HG03108 (cell line): ENCODE measurements at regions not wholly inside any gene's neighbourhood (a gene's known extent, or its start where the extent isn't known, plus 50 kb on each side); places are given as distances from the start of the nearest gene placed in this dataset.
A peak's percentile ranks its signal among the peaks of the same experiment; 100 is the strongest.

Experiments
- ATAC-seq: cut with Tn5 transposase; IDR thresholded peaks from one replicate; pipeline ENCODE4 v1.9.1; 2021; ENCODE audit warnings: moderate library complexity; ENCODE audit not compliant: unreplicated experiment

- ATAC-seq = no peak
Measured at GRCh38 chr5:67434466-67434865, 237.9 kb upstream of the CD180 start.

GRCh38 chr5:67432606-67433005 lies 236.0 kb upstream of the CD180 start:
- ATAC-seq = no peak

- ATAC-seq = no peak
Measured at GRCh38 chr5:67431191-67431590, 234.6 kb upstream of the CD180 start.

DNA sequence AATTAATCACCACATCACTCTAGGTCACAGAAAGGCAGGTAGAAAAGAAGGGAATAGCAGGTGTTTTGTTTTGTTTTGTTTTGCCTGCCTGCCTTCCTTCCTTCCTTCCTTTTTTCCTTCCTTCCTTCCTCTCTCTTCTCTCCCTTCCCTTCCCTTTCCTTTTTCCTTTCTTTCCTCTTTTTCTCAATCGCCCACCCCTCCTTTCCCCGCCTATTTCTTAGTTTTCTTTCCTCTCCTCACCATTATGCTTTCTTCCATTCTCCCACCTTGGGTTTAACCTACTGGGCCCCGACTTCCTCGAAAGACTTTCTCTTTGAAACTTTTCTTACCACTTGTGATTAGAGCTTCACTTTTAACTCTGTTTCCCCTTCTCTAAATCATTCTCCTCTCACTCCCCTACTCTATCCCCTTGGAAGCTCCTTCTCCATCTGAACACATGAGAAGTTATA lies 231.3 kb upstream of the CD180 start:
- ATAC-seq = no peak

DNA sequence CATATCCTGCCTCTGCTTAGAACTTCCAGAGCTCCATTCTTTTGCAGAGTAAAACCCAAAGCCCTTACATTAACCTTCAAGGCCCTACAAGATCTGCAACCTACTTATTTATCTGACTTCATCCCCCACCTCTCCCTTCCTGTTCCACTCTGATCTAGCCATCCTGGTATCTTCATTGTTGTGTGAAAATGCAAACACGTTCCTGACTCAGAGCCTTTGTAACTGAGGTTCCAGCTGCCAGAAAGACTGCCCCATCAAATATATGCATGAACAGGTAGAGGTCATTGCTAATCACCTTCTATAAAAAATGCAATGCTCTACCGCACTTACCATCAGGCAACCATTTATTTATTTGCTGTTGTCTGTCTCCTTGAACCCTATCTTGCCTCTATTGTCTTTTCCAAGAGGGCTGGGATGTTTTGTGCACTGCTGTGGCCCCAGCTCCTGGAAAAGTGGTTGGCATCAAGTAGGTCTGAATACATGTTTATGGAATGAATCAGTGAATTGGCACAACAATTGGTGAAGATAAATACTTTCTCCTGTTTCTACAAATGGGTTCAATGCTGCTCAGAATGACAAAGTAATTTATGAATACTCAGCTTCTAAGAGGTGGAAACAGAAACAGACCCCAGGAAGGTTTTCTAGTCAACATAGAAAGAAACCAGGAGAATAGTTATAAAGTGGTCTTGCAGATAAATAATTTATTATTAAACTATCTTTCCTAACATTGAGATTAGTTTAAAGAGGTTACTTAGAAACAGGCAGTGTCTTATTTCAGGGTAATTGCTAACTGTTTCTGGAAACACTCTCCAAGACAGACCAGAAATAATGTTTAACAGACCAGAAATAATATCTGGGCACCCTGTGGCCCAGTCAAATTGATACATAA lies 230.6 kb upstream of the CD180 start:
- ATAC-seq = no peak

DNA sequence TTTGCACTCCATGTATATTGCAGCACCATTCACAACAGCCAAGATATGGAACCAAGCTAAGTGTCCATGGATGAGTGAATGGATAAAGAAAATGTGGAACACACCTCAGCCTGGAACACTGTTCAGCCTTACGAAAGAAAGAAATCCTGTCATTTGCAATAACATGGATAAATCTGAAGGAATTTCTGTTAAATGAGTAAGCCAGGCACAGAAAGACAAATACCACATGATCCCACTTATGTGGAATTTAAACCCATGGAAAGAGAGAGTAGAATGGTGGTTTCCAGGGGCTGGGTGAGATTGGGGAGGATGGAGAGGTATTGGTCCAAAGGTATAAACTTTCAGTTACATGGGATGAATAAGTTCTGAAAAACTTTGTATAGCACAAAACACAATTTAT lies 228.9 kb upstream of the CD180 start:
- no peak for ATAC-seq

- no peak for ATAC-seq
Measured at GRCh38 chr5:67417839-67418238, 221.2 kb upstream of the CD180 start.

GRCh38 chr5:67416986-67417385 lies 220.4 kb upstream of the CD180 start:
- ATAC-seq = no peak

GRCh38 chr5:67416133-67416937 lies 219.7 kb upstream of the CD180 start:
- ATAC-seq = peak; percentile 54

DNA sequence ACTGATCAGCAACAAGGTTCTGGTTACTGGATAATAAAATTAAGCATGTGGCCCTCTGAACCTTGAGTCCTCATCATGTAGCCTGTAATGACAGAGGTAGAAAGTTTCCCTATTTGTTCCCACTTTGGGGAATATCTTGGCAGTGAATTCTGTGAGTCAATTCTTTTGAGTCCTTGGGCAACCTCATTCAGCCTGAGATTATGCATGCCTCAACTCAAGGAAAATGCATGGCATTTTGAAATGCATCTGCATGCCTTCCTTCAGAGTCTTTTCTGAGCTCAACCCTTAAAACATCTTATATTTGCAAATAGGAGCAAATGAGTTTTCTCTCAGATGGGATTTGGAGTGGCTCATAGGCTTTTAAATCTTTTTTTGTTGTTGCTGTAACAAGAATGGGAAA lies 218.1 kb upstream of the CD180 start:
- ATAC-seq = no peak

DNA sequence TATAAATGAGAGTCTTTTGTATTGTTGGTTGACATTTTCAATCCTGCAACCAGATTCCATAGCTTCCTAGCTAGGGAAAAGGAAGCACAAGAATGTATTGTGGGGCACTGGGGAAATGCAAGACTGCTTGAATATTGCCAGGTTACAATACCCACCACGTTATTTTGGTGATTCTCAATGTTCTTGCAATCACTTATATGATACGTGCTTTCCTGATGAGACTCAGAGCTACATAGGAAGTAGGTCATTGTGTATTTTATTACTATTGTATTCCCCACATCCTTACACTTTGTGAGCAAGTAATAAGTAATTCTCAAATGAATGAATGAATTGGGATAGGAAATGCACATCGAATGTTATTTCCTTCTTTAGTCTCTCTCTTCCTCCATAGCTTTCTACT lies 217.1 kb upstream of the CD180 start:
- no peak for ATAC-seq

- ATAC-seq = no peak
Measured at GRCh38 chr5:67409126-67409777, 212.7 kb upstream of the CD180 start.

DNA sequence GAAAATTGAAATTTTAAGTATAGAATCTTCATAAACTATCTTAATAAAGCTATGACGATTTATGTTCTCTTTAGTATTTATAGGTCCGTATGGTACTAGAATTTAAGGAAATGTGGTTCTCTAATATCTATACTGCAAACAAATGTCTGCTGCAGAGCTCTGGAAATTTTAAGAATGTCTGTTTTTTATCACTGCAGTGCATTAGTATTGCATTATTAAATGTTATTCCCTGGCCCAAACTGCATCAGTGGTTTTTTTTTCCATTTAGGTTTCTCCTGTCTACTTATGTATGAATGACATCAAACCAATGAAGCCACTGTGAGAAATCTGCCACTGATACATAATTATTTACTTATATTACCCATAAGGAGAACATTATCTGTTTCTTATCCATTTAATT lies 211.4 kb upstream of the CD180 start:
- ATAC-seq = no peak

DNA sequence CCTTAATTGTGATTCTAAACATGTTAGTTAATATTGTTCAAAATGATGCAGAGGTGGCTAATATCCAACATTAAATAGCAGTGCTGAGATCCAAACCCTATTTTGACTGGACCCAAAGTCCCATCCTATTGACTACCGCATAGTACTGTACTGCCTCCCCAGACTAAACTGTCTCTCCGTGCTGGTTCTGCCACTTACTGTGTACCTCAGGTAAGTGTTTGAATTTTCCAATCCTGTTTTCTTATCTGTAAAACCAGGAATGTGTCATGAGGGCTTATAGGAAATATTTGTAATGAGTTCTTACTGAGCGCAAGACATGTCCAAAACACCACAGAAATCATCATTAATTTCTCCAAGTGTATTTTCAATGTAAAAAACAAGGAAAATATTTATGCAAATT lies 209.2 kb upstream of the CD180 start:
- ATAC-seq = no peak

DNA sequence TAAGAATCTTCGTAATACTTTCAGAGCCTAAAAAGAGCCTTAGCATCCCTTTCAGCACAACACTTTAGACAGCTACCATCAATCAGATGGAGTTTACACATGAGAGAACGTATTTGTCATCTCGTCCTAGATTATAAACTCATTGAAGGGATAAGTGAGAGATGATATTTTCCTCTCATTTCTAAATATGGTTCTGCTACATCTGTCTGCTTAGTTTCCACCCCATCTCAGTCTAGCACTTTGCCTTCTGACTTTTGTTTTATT lies 208.4 kb upstream of the CD180 start:
- ATAC-seq = no peak

DNA sequence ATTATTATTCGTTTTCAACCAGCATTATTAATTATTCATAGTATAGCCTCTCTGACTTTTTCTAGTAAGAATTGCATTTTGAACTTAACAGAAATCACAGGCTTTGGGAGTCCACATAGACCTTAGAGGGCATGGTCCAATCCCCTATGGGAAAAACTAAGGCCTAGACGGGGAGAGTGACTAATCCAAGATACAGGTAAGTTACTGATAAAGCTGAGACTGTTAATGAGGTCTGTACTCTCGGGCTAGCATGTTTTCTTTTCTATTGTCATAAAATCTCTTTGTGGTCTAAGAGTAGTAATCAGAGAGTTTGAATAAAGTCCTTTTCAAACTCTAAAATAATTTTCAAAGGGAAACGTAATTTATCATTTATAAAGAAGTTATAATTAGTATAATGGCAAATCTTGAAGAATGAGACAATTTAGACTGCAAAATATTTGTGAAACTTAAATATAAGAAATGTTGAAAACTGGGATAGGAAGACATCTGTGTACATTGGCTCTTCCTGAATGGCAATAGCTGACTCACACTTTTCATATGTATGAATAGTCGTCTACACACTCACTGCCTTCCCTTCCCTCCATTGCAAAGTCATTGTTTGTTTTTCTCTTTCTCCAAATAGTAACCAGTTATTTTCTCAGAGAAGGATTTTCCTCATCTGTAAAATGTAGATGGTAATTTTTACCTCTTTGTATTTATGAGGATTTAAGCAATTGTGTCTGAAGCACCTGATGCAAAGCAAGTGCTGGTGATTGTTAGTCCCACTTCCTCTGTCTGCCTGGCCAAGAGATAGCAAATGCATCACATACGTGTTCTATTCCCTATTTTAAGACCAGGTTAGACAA lies 207.9 kb upstream of the CD180 start:
- no peak for ATAC-seq

DNA sequence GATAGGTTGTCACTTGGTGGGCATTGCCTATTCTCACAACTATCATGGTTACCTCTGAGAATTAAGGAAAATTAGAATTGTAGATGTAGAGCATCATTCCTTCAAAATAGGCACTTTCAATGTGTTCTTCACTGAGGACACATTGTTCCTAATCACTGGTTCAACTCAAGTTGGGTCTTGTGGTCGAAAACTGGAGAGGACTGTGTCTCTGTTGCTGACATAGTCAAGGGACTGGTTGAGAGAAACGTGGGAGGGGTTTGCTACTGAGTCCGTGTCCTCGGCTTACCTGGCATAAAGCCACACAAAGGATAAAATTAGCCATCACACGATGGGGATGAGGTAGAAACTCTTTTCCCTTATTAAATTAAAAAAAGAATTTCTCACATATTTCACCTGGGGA lies 205.9 kb upstream of the CD180 start:
- no peak for ATAC-seq

DNA sequence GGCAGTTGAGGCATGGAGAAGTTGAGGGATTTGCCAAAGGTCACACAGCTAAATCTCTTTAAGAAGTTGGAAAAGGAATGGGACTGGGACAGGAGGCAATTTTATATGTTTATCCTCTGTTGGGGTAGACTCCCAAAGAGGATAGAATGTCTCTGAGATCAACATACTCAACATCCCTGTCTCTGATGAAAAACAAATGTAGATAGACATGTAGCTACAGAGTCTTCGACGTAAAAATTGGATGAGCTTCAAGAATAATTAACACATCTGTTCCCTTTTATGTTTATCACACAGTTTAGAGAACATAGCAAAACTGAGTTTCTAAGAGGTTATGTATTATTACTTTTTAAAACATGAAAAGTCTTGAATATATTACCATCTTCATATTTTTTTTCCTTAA lies 204.6 kb upstream of the CD180 start:
- ATAC-seq = no peak

DNA sequence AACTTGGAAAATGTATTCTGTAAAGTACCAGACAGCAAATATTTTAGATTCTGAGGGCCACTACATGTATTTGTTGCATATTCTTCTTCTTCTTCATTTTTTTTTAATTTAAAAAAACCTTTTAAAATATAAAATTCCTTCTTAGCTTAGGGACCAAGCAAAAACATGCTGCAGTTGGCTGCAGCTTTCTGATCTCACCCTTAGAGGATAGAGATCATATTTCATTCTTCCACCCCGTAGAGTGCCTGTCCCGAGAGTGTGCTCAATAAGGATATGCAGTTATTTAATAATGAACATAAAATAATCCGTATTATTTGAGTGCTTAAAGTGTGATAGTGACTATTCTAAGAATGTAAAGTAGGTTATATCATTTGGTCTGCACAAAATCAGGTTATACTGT lies 204.2 kb upstream of the CD180 start:
- no peak for ATAC-seq

DNA sequence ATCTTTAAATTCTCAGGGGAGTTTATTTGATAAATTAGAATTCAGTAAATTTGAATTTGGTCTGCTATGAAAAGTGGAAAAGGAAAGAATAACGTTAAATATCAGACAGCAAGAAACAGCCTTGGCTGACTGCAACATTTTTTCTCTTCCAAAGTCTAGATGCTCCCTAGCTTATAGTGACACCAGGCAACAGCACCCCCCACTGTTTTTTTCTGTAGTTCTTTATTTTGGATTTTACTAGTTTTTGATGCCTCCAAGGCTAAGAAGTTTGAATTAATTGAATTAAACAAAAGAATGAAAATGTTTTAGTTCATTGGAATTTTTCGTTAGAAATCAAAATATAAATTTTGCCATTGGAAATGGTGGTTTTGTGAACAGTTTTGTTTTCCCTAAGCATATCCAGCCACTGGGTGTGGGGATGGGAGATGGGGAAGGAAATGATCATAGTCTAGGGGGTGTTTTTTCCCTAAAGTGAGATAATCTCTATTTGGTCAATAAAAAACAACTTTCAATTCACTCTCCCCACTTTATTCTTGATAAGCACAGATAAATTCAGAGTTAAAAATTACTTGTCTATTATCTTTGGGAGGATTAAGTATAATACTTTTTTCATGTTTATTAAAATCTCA lies 199.3 kb upstream of the CD180 start:
- no peak for ATAC-seq

DNA sequence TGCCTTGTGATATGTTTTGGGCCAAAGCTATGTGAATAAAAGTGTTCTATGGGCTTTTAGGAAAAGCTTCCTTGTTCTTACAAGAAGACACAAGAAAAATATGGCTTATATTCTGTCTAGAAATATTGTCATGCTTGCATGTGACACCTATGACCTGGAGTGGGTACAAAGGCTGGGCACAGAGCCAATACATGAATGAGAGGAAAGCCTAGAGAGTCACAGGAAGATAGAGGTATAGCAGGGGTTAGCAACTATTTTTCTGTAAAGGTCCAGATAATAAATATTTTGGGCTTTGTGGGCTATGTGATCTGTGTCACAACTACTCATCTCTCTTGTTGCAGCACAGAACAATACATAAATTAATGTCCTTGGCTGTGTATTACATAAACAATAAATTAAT lies 196.6 kb upstream of the CD180 start:
- ATAC-seq = no peak
